NT2/D1 (cell line): ENCODE measurements at regions not wholly inside any gene's neighbourhood (a gene's known extent, or its start where the extent isn't known, plus 50 kb on each side); places are given as distances from the start of the nearest gene placed in this dataset.
"Not testable (repeated sequence)": the region's sequence is repeated elsewhere in the genome, so short reads cannot be mapped to it uniquely, and the experiment has no call there.

Experiments
- SUZ12 ChIP-seq: IDR thresholded peaks from 2 replicates; pipeline ENCODE4 v1.6.1; 2011; ENCODE audit not compliant: insufficient read length, insufficient read depth; ENCODE audit errors: extremely low read depth
- ZNF274 ChIP-seq: IDR thresholded peaks from 2 replicates; pipeline ENCODE4 v1.6.1; 2011; ENCODE audit warnings: mild to moderate bottlenecking, low read depth, low read length

DNA sequence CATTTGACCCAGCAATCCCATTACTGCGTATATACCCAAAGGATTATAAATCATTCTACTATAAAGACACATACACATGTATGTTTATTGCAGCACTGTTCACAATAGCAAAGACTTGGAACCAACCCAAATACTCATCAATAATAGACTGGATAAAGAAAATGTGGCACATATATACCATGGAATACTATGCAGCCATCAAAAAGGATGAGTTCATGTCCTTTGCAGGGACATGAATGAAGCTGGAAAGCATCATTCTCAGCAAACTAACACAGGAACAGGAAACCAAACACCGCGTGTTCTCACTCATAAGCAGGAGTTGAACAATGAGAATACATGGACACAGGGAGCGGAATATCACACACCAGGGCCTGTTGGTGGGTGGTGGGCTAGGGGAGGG is 158.3 kb downstream of the EXOC5 start:
- TF ChIP-seq SUZ12, ZNF274: not testable (repeated sequence)
